Muscle layer of duodenum (tissue), 2 donors: ENCODE measurements at regions not wholly inside any gene's neighbourhood (a gene's known extent, or its start where the extent isn't known, plus 50 kb on each side); places are given as distances from the start of the nearest gene placed in this dataset.

Experiments used
- H3K27ac ChIP-seq: one replicate; pipeline ENCODE4 v1.7.0; 2013; ENCODE audit warnings: mild to moderate bottlenecking, low read length
- H3K27me3 ChIP-seq: one replicate; pipeline ENCODE4 v1.7.0; 2013; ENCODE audit warnings: low read depth, mild to moderate bottlenecking, control low read depth, low read length
- H3K36me3 ChIP-seq, 2 donors: one replicate each; pipeline ENCODE4 v1.7.0; 2013; ENCODE audit warnings: low read length in 2 of 2, control low read depth in 1 of 2, mild to moderate bottlenecking in 1 of 2; ENCODE audit not compliant: insufficient read depth in 2 of 2, control insufficient read depth in 1 of 2
- H3K4me1 ChIP-seq, 2 donors: one replicate each; pipeline ENCODE4 v1.7.0; 2013; ENCODE audit warnings: low read length in 2 of 2, mild to moderate bottlenecking in 2 of 2, control low read depth in 1 of 2, moderate library complexity in 1 of 2; ENCODE audit not compliant: insufficient read depth in 2 of 2, control insufficient read depth in 1 of 2
- H3K4me3 ChIP-seq, 2 donors: one replicate each; pipeline ENCODE4 v1.7.0; 2013; ENCODE audit warnings: low read length in 2 of 2, low read depth in 1 of 2, mild to moderate bottlenecking in 1 of 2
- H3K9me3 ChIP-seq, 2 donors: one replicate each; pipeline ENCODE4 v1.7.0; 2013; ENCODE audit warnings: low read length in 2 of 2, control low read depth in 1 of 2, mild to moderate bottlenecking in 1 of 2; ENCODE audit not compliant: control insufficient read depth in 1 of 2
- donor health status: healthy.

GRCh38 chr13:71148396-71148795 is 718.6 kb downstream of the DACH1 start:
- Histone ChIP-seq H3K36me3 (no peaks in the 10 kb centered on the region), H3K9me3 (no peaks in the 10 kb centered on the region), H3K4me3 (no peak overlapping the region), H3K27me3 (no peaks in the 10 kb centered on the region), H3K27ac (no peak overlapping the region), H3K4me1 (no peaks in the 10 kb centered on the region)

DNA sequence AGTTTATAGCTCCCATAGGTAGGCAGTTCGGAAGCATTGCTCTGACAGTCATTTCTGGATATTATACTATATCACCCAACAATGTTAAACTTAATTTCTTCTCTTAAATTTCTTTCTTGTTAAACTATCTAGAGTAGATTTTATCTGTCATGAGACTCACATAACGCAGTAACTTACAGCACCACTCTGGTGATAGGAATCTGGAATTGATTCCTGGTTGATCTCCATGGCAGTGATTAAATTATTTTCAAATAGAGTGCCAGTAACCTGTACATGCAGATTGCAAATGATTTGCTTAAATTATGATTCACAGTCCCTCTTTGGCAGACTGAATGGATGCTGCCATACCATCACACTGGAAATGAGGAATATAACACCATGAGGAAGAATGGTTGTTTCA is 722.1 kb downstream of the DACH1 start:
- Histone ChIP-seq H3K4me1 (no peaks in the 10 kb centered on the region), H3K4me3 (no peak overlapping the region), H3K27ac (no peak overlapping the region), H3K27me3 (no peaks in the 10 kb centered on the region), H3K9me3 (no peaks in the 10 kb centered on the region), H3K36me3 (no peaks in the 10 kb centered on the region)

DNA sequence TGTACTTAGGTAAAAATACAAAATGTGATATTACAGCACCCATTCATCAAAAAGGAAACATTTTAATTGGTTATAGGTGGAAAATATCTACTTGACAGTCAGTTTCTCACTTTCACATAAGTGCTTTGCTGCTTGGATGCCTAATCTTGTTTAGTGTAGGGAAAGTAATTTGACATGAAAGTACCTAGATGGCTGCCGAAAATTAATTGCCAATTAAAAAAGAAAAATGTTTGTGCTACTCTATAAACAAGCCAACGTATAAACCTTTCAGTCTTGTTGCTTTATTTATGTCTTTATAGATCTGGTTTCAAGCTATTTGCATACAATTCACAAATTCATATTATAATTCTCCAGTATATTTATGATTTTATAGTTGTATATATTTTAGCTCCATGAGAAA is 729.9 kb downstream of the DACH1 start:
- H3K9me3 ChIP-seq = peaks cover 0 to 3% of the 10 kb centered on the region in 2 donors
- no peaks in the 10 kb centered on the region for H3K27me3 ChIP-seq
- no peak overlapping the region for H3K27ac ChIP-seq

GRCh38 chr13:71124230-71124629 is 742.8 kb downstream of the DACH1 start:
- H3K9me3 ChIP-seq = no peaks in the 10 kb centered on the region
- no peaks in the 10 kb centered on the region for H3K4me1 ChIP-seq
- H3K4me3 ChIP-seq = no peak overlapping the region
- no peak overlapping the region for H3K27ac ChIP-seq
- no peaks in the 10 kb centered on the region for H3K36me3 ChIP-seq
- no peaks in the 10 kb centered on the region for H3K27me3 ChIP-seq

More for the DNA sequence above, 729.9 kb downstream of the DACH1 start:
- no peaks in the 10 kb centered on the region for H3K36me3 ChIP-seq
- H3K4me1 ChIP-seq = no peaks in the 10 kb centered on the region
- no peak overlapping the region for H3K4me3 ChIP-seq

- no peak overlapping the region for H3K27ac ChIP-seq
- no peaks in the 10 kb centered on the region for H3K36me3 ChIP-seq
- no peaks in the 10 kb centered on the region for H3K4me1 ChIP-seq
- no peak overlapping the region for H3K4me3 ChIP-seq
- no peaks in the 10 kb centered on the region for H3K9me3 ChIP-seq
- H3K27me3 ChIP-seq = no peaks in the 10 kb centered on the region
Measured at GRCh38 chr13:71118779-71119364, 748.1 kb downstream of the DACH1 start.

GRCh38 chr13:71117920-71118319 is 749.1 kb downstream of the DACH1 start:
- Histone ChIP-seq H3K4me1 (no peaks in the 10 kb centered on the region), H3K36me3 (no peaks in the 10 kb centered on the region), H3K4me3 (no peak overlapping the region), H3K27me3 (no peaks in the 10 kb centered on the region), H3K27ac (no peak overlapping the region), H3K9me3 (no peaks in the 10 kb centered on the region)

GRCh38 chr13:71115301-71115700 is 751.7 kb downstream of the DACH1 start:
- H3K27ac ChIP-seq = no peak overlapping the region
- H3K4me3 ChIP-seq = no peak overlapping the region
- H3K9me3 ChIP-seq = no peaks in the 10 kb centered on the region
- no peaks in the 10 kb centered on the region for H3K4me1 ChIP-seq
- H3K27me3 ChIP-seq = no peaks in the 10 kb centered on the region
- H3K36me3 ChIP-seq = no peaks in the 10 kb centered on the region

GRCh38 chr13:71096421-71096820 is 770.6 kb downstream of the DACH1 start:
- H3K36me3 ChIP-seq = no peaks in the 10 kb centered on the region
- H3K4me1 ChIP-seq = no peaks in the 10 kb centered on the region
- peaks cover 0 to 2% of the 10 kb centered on the region in 2 donors for H3K9me3 ChIP-seq
- no peak overlapping the region for H3K27ac ChIP-seq
- H3K4me3 ChIP-seq = no peak overlapping the region
- H3K27me3 ChIP-seq = no peaks in the 10 kb centered on the region

DNA sequence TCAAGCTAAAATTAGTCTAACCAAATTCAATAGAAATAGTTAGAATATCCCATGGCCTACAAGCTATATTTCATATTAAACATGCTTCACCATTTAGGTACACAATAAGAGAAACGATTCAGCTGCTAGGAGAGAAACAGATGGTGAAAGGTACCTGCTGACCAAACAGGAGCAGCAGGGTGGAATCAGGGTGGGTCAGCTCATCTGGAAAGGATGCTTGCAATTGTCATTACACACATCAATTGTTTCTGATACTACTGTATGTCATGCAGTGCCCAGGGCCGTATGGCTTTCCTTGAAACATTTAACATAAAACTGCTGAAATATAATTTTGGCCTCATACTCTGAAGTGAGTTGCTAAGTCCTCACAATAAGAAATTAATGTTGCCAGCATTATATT is 776.0 kb downstream of the DACH1 start:
- Histone ChIP-seq H3K4me1 (no peaks in the 10 kb centered on the region), H3K27ac (no peak overlapping the region), H3K4me3 (no peak overlapping the region), H3K9me3 (no peaks in the 10 kb centered on the region), H3K27me3 (no peaks in the 10 kb centered on the region), H3K36me3 (no peaks in the 10 kb centered on the region)

GRCh38 chr13:71089056-71089455 is 777.9 kb downstream of the DACH1 start:
- no peak overlapping the region for H3K4me3 ChIP-seq
- H3K27ac ChIP-seq = no peak overlapping the region
- no peaks in the 10 kb centered on the region for H3K4me1 ChIP-seq
- H3K27me3 ChIP-seq = no peaks in the 10 kb centered on the region
- H3K9me3 ChIP-seq = no peaks in the 10 kb centered on the region
- no peaks in the 10 kb centered on the region for H3K36me3 ChIP-seq

DNA sequence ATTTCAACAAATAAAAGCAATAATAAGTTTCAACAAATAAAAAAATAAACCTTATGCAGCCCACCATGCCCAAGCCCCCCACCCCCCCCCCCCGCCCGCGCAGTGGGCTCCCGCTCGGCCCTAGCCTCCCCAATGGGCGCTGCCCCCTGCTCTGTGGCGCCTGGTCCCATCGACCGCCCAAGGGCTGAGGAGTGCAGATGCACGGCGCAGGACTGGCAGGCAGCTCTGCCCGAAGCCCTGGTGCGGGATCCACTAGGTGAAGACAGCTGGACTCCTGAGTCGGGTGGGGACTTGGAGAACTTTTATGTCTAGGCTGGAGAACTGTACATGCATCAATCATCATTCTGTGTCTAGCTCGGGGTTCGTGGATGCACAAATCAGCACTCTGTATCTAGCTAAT is 779.6 kb downstream of the DACH1 start:
- Histone ChIP-seq H3K36me3 (no peaks in the 10 kb centered on the region), H3K4me3 (no peak overlapping the region), H3K4me1 (no peaks in the 10 kb centered on the region), H3K27me3 (no peaks in the 10 kb centered on the region), H3K27ac (no peak overlapping the region), H3K9me3 (no peaks in the 10 kb centered on the region)

DNA sequence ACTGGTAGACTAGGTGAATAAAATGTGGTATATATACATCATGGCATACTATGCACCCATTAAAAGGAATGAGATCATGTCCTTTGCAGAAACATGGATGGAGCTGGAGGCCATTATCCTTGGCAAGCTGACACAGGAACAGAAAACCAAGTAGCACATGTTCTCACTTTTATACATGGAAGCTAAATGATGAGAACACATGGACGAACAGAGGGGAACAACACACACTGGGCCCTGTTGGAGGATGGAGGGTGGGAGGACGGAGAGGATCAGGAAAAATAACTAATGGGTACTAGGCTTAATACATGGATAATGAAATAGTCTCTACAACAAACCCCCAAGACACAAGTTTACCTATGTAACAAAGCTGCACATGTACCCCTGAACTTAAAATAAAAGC is 780.0 kb downstream of the DACH1 start:
- Histone ChIP-seq H3K4me1 (no peaks in the 10 kb centered on the region), H3K4me3 (no peak overlapping the region), H3K27me3 (no peaks in the 10 kb centered on the region)

More for the DNA sequence above, 780.0 kb downstream of the DACH1 start:
- Histone ChIP-seq H3K36me3 (no peaks in the 10 kb centered on the region), H3K9me3 (no peaks in the 10 kb centered on the region), H3K27ac (no peak overlapping the region)
